Right atrium auricular region (tissue), 2 donors: ENCODE measurements at regions not wholly inside any gene's neighbourhood (a gene's known extent, or its start where the extent isn't known, plus 50 kb on each side); places are given as distances from the start of the nearest gene placed in this dataset.

Experiments
- DNase-seq: peaks from one replicate; pipeline ENCODE4 v3.0.0-alpha.2; 2019; ENCODE audit warnings: low spot score
- H3K27ac ChIP-seq, 2 donors: fragments of 200-600 bp; sonication (generic); 1 replicate in 1 of 2; 2 replicates in 1 of 2; pipeline ENCODE4 v1.5.1; 2016 to 2019
- H3K27me3 ChIP-seq, 2 donors: fragments of 200-600 bp; sonication (generic); one replicate each; pipeline versions ENCODE4 v1.5.1 to v1.6.0; 2017 to 2019
- H3K36me3 ChIP-seq: fragments of 200-600 bp; sonication (generic); one replicate; pipeline ENCODE4 v1.5.1; 2016
- H3K4me1 ChIP-seq, 2 donors: fragments of 200-600 bp; sonication (generic); one replicate each; pipeline versions ENCODE4 v1.5.1 to v1.6.0; 2017 to 2019
- H3K4me3 ChIP-seq, 2 donors: fragments of 200-600 bp; sonication (generic); 1 replicate in 1 of 2; 2 replicates in 1 of 2; pipeline ENCODE4 v1.5.1; 2017 to 2019; ENCODE audit warnings: mild to moderate bottlenecking in 1 of 2, moderate library complexity in 1 of 2
- H3K9me3 ChIP-seq, 2 donors: fragments of 200-600 bp; sonication (generic); one replicate each; pipeline ENCODE4 v1.5.1; 2019
- CTCF ChIP-seq, 2 donors: fragments of 200-600 bp; sonication (generic); IDR thresholded peaks; one replicate each; pipeline ENCODE4 v1.5.1; 2019; ENCODE audit warnings: antibody characterized with exemption in 2 of 2

GRCh38 chr6:87914637-87915395 is 132.8 kb upstream of the SPACA1 start:
- H3K27me3 ChIP-seq = no peaks in the 10 kb centered on the region
- DNase-seq = no peak
- H3K27ac ChIP-seq = no peak overlapping the region
- H3K9me3 ChIP-seq = peaks cover 0 to 4% of the 10 kb centered on the region in 2 donors
- H3K4me1 ChIP-seq = no peaks in the 10 kb centered on the region
- TF ChIP-seq CTCF (IDR thresholded peaks at IDR 0.05) = no peak
- no peak overlapping the region for H3K4me3 ChIP-seq
- no peaks in the 10 kb centered on the region for H3K36me3 ChIP-seq

- TF ChIP-seq CTCF (IDR thresholded peaks at IDR 0.05) = no peak
- DNase-seq = no peak
Measured at GRCh38 chr6:87913974-87914373, 133.7 kb upstream of the SPACA1 start.

GRCh38 chr6:87912102-87912501 is 135.5 kb upstream of the SPACA1 start:
- no peak for DNase-seq
- no peaks in the 10 kb centered on the region for H3K4me1 ChIP-seq
- H3K36me3 ChIP-seq = no peaks in the 10 kb centered on the region
- H3K27ac ChIP-seq = no peak overlapping the region
- no peak for TF ChIP-seq CTCF (IDR thresholded peaks at IDR 0.05)
- H3K9me3 ChIP-seq = peaks cover 0 to 4% of the 10 kb centered on the region in 2 donors
- H3K4me3 ChIP-seq = no peak overlapping the region
- no peaks in the 10 kb centered on the region for H3K27me3 ChIP-seq

More at GRCh38 chr6:87913974-87914373, 133.7 kb upstream of the SPACA1 start:
- Histone ChIP-seq H3K36me3 (no peaks in the 10 kb centered on the region), H3K27me3 (no peaks in the 10 kb centered on the region), H3K4me1 (no peaks in the 10 kb centered on the region), H3K27ac (no peak overlapping the region), H3K9me3 (peaks cover 0 to 4% of the 10 kb centered on the region in 2 donors), H3K4me3 (no peak overlapping the region)

GRCh38 chr6:87909849-87910248 is 137.8 kb upstream of the SPACA1 start:
- no peak for DNase-seq
- Histone ChIP-seq H3K4me3 (no peak overlapping the region), H3K27me3 (no peaks in the 10 kb centered on the region), H3K27ac (no peak overlapping the region), H3K9me3 (no peaks in the 10 kb centered on the region), H3K36me3 (no peaks in the 10 kb centered on the region), H3K4me1 (no peaks in the 10 kb centered on the region)
- no peak for TF ChIP-seq CTCF (IDR thresholded peaks at IDR 0.05)

GRCh38 chr6:87908978-87909811 is 138.4 kb upstream of the SPACA1 start:
- H3K4me3 ChIP-seq = no peak overlapping the region

More at GRCh38 chr6:87908978-87909811, 138.4 kb upstream of the SPACA1 start:
- H3K36me3 ChIP-seq = no peaks in the 10 kb centered on the region
- no peak overlapping the region for H3K27ac ChIP-seq
- no peaks in the 10 kb centered on the region for H3K27me3 ChIP-seq
- no peak for DNase-seq
- no peaks in the 10 kb centered on the region for H3K9me3 ChIP-seq
- H3K4me1 ChIP-seq = no peaks in the 10 kb centered on the region
- TF ChIP-seq CTCF (IDR thresholded peaks at IDR 0.05) = no peak
